ENCODE measurements at regions not wholly inside any gene's neighbourhood (a gene's known extent, or its start where the extent isn't known, plus 50 kb on each side); places are given as distances from the start of the nearest gene placed in this dataset.

GRCh38 chr4:9611101-9611500, 166.9 kb downstream of the DEFB131A start (continued):
- no peak for TF ChIP-seq CHD7 (IDR thresholded peaks at IDR 0.05; ENCODE audit: insufficient replicate concordance, low read length)
- TF ChIP-seq POLR2A (IDR thresholded peaks at IDR 0.05; ENCODE audit: control extremely low read depth in 1 of 2, low read depth in 2 of 2, low read length in 2 of 2) = no peak

Measured in H1 (cell line).